NOMO-1 (cell line): ENCODE measurements at regions not wholly inside any gene's neighbourhood (a gene's known extent, or its start where the extent isn't known, plus 50 kb on each side); places are given as distances from the start of the nearest gene placed in this dataset.
"Not testable (repeated sequence)": the region's sequence is repeated elsewhere in the genome, so short reads cannot be mapped to it uniquely, and the experiment has no call there.

Experiments
- DNase-seq, 2 experiments: peaks; one replicate each; lab custom pipeline; 2025; ENCODE audit not compliant: unreplicated experiment in 2 of 2; lab: John Stamatoyannopoulos, UW

GRCh38 chr9:85112933-85113418 is 443.4 kb downstream of the NTRK2 start:
- no peak for DNase-seq

- no peak for DNase-seq
Measured at GRCh38 chr9:85112391-85112790, 442.9 kb downstream of the NTRK2 start.

- no peak for DNase-seq
Measured at GRCh38 chr9:85108746-85109145, 439.2 kb downstream of the NTRK2 start.

GRCh38 chr9:85108229-85108628 is 438.7 kb downstream of the NTRK2 start:
- DNase-seq, result no peak

- DNase-seq, result no peak
Measured at GRCh38 chr9:85089188-85089969, 419.9 kb downstream of the NTRK2 start.

GRCh38 chr9:85081963-85082362 is 412.4 kb downstream of the NTRK2 start:
- DNase-seq, result no peak

GRCh38 chr9:85079349-85079748 is 409.8 kb downstream of the NTRK2 start:
- DNase-seq, result no peak

- no peak for DNase-seq
Measured at GRCh38 chr9:85077944-85078343, 408.4 kb downstream of the NTRK2 start.

GRCh38 chr9:85077146-85077545 is 407.6 kb downstream of the NTRK2 start:
- DNase-seq, result not testable (repeated sequence)
